HFFc6 (cell line): ENCODE measurements at regions not wholly inside any gene's neighbourhood (a gene's known extent, or its start where the extent isn't known, plus 50 kb on each side); places are given as distances from the start of the nearest gene placed in this dataset.

ENCODE experiments used
- DNase-seq: peaks from one replicate; pipeline ENCODE4 v3.0.0-alpha.2; 2018
- H3K27ac Mint-ChIP-seq: 2 replicates; pipeline ENCODE4 v1.8.0; 2020; ENCODE audit warnings: mild to moderate bottlenecking, mixed read lengths
- H3K27me3 Mint-ChIP-seq: 2 replicates; pipeline ENCODE4 v1.8.0; 2021; ENCODE audit warnings: mild to moderate bottlenecking, moderate library complexity, mixed read lengths; ENCODE audit not compliant: insufficient read depth
- H3K36me3 Mint-ChIP-seq: 2 replicates; pipeline ENCODE4 v1.8.0; 2021; ENCODE audit warnings: low read depth, mixed read lengths
- H3K4me1 Mint-ChIP-seq: 2 replicates; pipeline ENCODE4 v1.8.0; 2020; ENCODE audit warnings: low read depth, mixed read lengths
- H3K4me3 Mint-ChIP-seq: 2 replicates; pipeline ENCODE4 v1.8.0; 2020; ENCODE audit warnings: mild to moderate bottlenecking, moderate library complexity, mixed read lengths
- H3K9me3 Mint-ChIP-seq: 2 replicates; pipeline ENCODE4 v1.8.0; 2020; ENCODE audit warnings: mild to moderate bottlenecking, mixed read lengths
- CTCF ChIP-seq: fragments of 200-600 bp; sonication (generic); IDR thresholded peaks from 2 replicates; pipeline ENCODE4 v1.5.0; 2021; ENCODE audit warnings: antibody characterized with exemption, mild to moderate bottlenecking

GRCh38 chr2:183455056-183455455 lies 330.8 kb downstream of the NUP35 start:
- no peak for TF ChIP-seq CTCF
- H3K4me3 Mint-ChIP-seq: no peak overlapping the region
- H3K9me3 Mint-ChIP-seq: peaks cover 28% of the 10 kb centered on the region

GRCh38 chr2:183456177-183456576 lies 331.9 kb downstream of the NUP35 start:
- no peak overlapping the region for H3K27ac Mint-ChIP-seq
- H3K9me3 Mint-ChIP-seq: peaks cover 21% of the 10 kb centered on the region
- no peak for DNase-seq
- H3K27me3 Mint-ChIP-seq: no peaks in the 10 kb centered on the region; the same call in none of the 2 replicates
- no peak overlapping the region for H3K4me3 Mint-ChIP-seq
- no peak for TF ChIP-seq CTCF
- no peaks in the 10 kb centered on the region; the same call in 1 of the 2 replicates for H3K36me3 Mint-ChIP-seq
- H3K4me1 Mint-ChIP-seq: no peaks in the 10 kb centered on the region

More at GRCh38 chr2:183455056-183455455, 330.8 kb downstream of the NUP35 start:
- Mint-ChIP-seq H3K27me3 (no peaks in the 10 kb centered on the region; the same call in none of the 2 replicates), H3K36me3 (no peaks in the 10 kb centered on the region; the same call in 1 of the 2 replicates), H3K27ac (no peak overlapping the region), H3K4me1 (no peaks in the 10 kb centered on the region)
- DNase-seq: no peak

- Mint-ChIP-seq H3K27me3 (no peaks in the 10 kb centered on the region; the same call in none of the 2 replicates), H3K27ac (no peak overlapping the region), H3K4me3 (no peak overlapping the region), H3K36me3 (no peaks in the 10 kb centered on the region), H3K9me3 (peaks cover 28% of the 10 kb centered on the region), H3K4me1 (no peaks in the 10 kb centered on the region)
- no peak for DNase-seq
- TF ChIP-seq CTCF: no peak
These were observed 334.2 kb downstream of the NUP35 start for GRCh38 chr2:183458460-183458859.

GRCh38 chr2:183459466-183459865 lies 335.2 kb downstream of the NUP35 start:
- no peak overlapping the region for H3K4me3 Mint-ChIP-seq
- H3K27me3 Mint-ChIP-seq: no peaks in the 10 kb centered on the region; the same call in none of the 2 replicates
- DNase-seq: no peak
- no peaks in the 10 kb centered on the region for H3K36me3 Mint-ChIP-seq
- no peak for TF ChIP-seq CTCF
- no peak overlapping the region for H3K27ac Mint-ChIP-seq
- peaks cover 24% of the 10 kb centered on the region for H3K9me3 Mint-ChIP-seq
- H3K4me1 Mint-ChIP-seq: no peaks in the 10 kb centered on the region

- H3K27ac Mint-ChIP-seq: no peak overlapping the region
- no peak overlapping the region for H3K4me3 Mint-ChIP-seq
- H3K36me3 Mint-ChIP-seq: no peaks in the 10 kb centered on the region
- no peaks in the 10 kb centered on the region for H3K4me1 Mint-ChIP-seq
- H3K9me3 Mint-ChIP-seq: peaks cover 23% of the 10 kb centered on the region
- TF ChIP-seq CTCF: no peak
- H3K27me3 Mint-ChIP-seq: no peaks in the 10 kb centered on the region
- no peak for DNase-seq
These were observed 339.6 kb downstream of the NUP35 start for GRCh38 chr2:183463821-183464220.

GRCh38 chr2:183465048-183465447 lies 340.8 kb downstream of the NUP35 start:
- no peak for DNase-seq
- Mint-ChIP-seq H3K36me3 (no peaks in the 10 kb centered on the region), H3K27me3 (no peaks in the 10 kb centered on the region), H3K27ac (no peak overlapping the region), H3K9me3 (peaks cover 33% of the 10 kb centered on the region), H3K4me3 (no peak overlapping the region), H3K4me1 (no peaks in the 10 kb centered on the region)
- no peak for TF ChIP-seq CTCF
